ENCODE measurements at regions not wholly inside any gene's neighbourhood (a gene's known extent, or its start where the extent isn't known, plus 50 kb on each side); places are given as distances from the start of the nearest gene placed in this dataset.

GRCh38 chr11:131253656-131254151, 116.7 kb upstream of the NTM start:
- no peak overlapping the region for H3K27ac ChIP-seq
- no peaks in the 10 kb centered on the region for H3K36me3 ChIP-seq (replicated peaks)
- H3K4me3 ChIP-seq (ENCODE audit: low read depth, low read length): no peak overlapping the region
- H3K27me3 ChIP-seq (replicated peaks): no peaks in the 10 kb centered on the region
- in situ Hi-C loops (cut with HindIII; ENCODE audit: low pct_ligation_motif_present, low sequenced_read_pairs): no loop called here
- no peak for DNase-seq
- no peak for TF ChIP-seq CTCF (IDR thresholded peaks at IDR 0.05; ENCODE audit: low read depth, low read length, missing control alignments)

GRCh38 chr11:131254254-131254653, 116.2 kb upstream of the NTM start:
- Histone ChIP-seq H3K27me3 (replicated peaks) (no peaks in the 10 kb centered on the region), H3K27ac (no peak overlapping the region), H3K4me3 (ENCODE audit: low read depth, low read length) (no peak overlapping the region), H3K36me3 (replicated peaks) (no peaks in the 10 kb centered on the region)
- no peak for TF ChIP-seq CTCF (IDR thresholded peaks at IDR 0.05; ENCODE audit: low read depth, low read length, missing control alignments)
- in situ Hi-C loops (cut with HindIII; ENCODE audit: low pct_ligation_motif_present, low sequenced_read_pairs): no loop called here
- no peak for DNase-seq

GRCh38 chr11:131274233-131274632, 96.2 kb upstream of the NTM start:
- TF ChIP-seq CTCF (IDR thresholded peaks at IDR 0.05; ENCODE audit: low read depth, low read length, missing control alignments): no peak
- in situ Hi-C loops (cut with HindIII; ENCODE audit: low pct_ligation_motif_present, low sequenced_read_pairs): no loop called here
- no peak for DNase-seq
- Histone ChIP-seq H3K27me3 (replicated peaks) (no peaks in the 10 kb centered on the region), H3K4me3 (ENCODE audit: low read depth, low read length) (no peak overlapping the region), H3K36me3 (replicated peaks) (no peaks in the 10 kb centered on the region), H3K27ac (no peak overlapping the region)

- in situ Hi-C loops (cut with HindIII; ENCODE audit: low pct_ligation_motif_present, low sequenced_read_pairs): no loop called here
- TF ChIP-seq CTCF (IDR thresholded peaks at IDR 0.05; ENCODE audit: low read depth, low read length, missing control alignments): no peak
- H3K36me3 ChIP-seq (replicated peaks): no peaks in the 10 kb centered on the region
- DNase-seq: no peak
- H3K27ac ChIP-seq: no peak overlapping the region
- H3K4me3 ChIP-seq (ENCODE audit: low read depth, low read length): no peak overlapping the region
- H3K27me3 ChIP-seq (replicated peaks): no peaks in the 10 kb centered on the region
These were observed 94.8 kb upstream of the NTM start for GRCh38 chr11:131275580-131275979.

GRCh38 chr11:131278472-131278871, 91.9 kb upstream of the NTM start:
- no peaks in the 10 kb centered on the region for H3K36me3 ChIP-seq (replicated peaks)
- in situ Hi-C loops (cut with HindIII; ENCODE audit: low pct_ligation_motif_present, low sequenced_read_pairs): no loop called here

More at GRCh38 chr11:131278472-131278871, 91.9 kb upstream of the NTM start:
- DNase-seq: no peak
- H3K4me3 ChIP-seq (ENCODE audit: low read depth, low read length): no peak overlapping the region
- H3K27me3 ChIP-seq (replicated peaks): no peaks in the 10 kb centered on the region
- TF ChIP-seq CTCF (IDR thresholded peaks at IDR 0.05; ENCODE audit: low read depth, low read length, missing control alignments): no peak
- H3K27ac ChIP-seq: no peak overlapping the region
